Lung (tissue), 11 donors: ENCODE measurements at regions not wholly inside any gene's neighbourhood (a gene's known extent, or its start where the extent isn't known, plus 50 kb on each side); places are given as distances from the start of the nearest gene placed in this dataset.

ENCODE experiments used
- ATAC-seq: fragments of 200-7000 bp; cut with Tn5 transposase; one replicate; pipeline ENCODE4 v1.9.1; 2020; ENCODE audit warnings: moderate number of reproducible peaks; ENCODE audit not compliant: insufficient read depth, low FRiP score
- DNase-seq, 3 donors: peaks; one replicate each; pipeline ENCODE4 v3.0.0-alpha.2; 2013 to 2017
- H3K27ac ChIP-seq, 2 donors: one replicate each; pipeline ENCODE4 v1.5.1; 2013; ENCODE audit warnings: mild to moderate bottlenecking in 2 of 2, moderate library complexity in 2 of 2, control low read depth in 1 of 2, inconsistent platforms in 1 of 2, low read depth in 1 of 2, low read length in 1 of 2
- H3K27me3 ChIP-seq, 3 donors: one replicate each; pipeline ENCODE4 v1.5.1; 2013; ENCODE audit warnings: low read length in 2 of 3; ENCODE audit not compliant: control insufficient read depth in 3 of 3, insufficient read depth in 3 of 3
- H3K36me3 ChIP-seq, 4 donors: one replicate each; pipeline ENCODE4 v1.5.1; 2013; ENCODE audit warnings: low read length in 4 of 4, mild to moderate bottlenecking in 1 of 4, moderate library complexity in 1 of 4; ENCODE audit not compliant: control insufficient read depth in 4 of 4, insufficient read depth in 4 of 4
- H3K4me1 ChIP-seq, 5 donors: one replicate each; pipeline ENCODE4 v1.5.1; 2013; ENCODE audit warnings: low read length in 5 of 5, mild to moderate bottlenecking in 2 of 5, moderate library complexity in 1 of 5; ENCODE audit not compliant: control insufficient read depth in 5 of 5, insufficient read depth in 5 of 5
- H3K4me3 ChIP-seq: one replicate; pipeline ENCODE4 v1.5.1; 2013; ENCODE audit warnings: mild to moderate bottlenecking, control low read depth, moderate library complexity
- H3K9ac ChIP-seq, 2 donors: one replicate each; pipeline ENCODE4 v1.5.1; 2013; ENCODE audit warnings: low read length in 2 of 2, control low read depth in 1 of 2; ENCODE audit not compliant: insufficient read depth in 1 of 2
- H3K9me3 ChIP-seq, 4 donors: one replicate each; pipeline ENCODE4 v1.5.1; 2013; ENCODE audit warnings: low read length in 3 of 4, mild to moderate bottlenecking in 1 of 4, moderate library complexity in 1 of 4; ENCODE audit not compliant: control insufficient read depth in 4 of 4, insufficient read depth in 3 of 4
- CTCF ChIP-seq: IDR thresholded peaks from 2 replicates; pipeline ENCODE4 v1.5.1; 2012; ENCODE audit warnings: mild to moderate bottlenecking; ENCODE audit errors: control extremely low read depth, extremely low read depth
- WGBS, 2 donors: extraction: QIAGEN DNeasy Blood & Tissue Kit; methylation state at CpG; one replicate each; pipeline ENCODE4 v1.1.7; 2013; 5-methylcytosine and 5-hydroxymethylcytosine counted together
- donor health status: control.
- donor health status: control.
- donor health status: Bipolar disorder and iron deficiency.
- donor health status: healthy.
- donor health status: DM: yes; HTN: yes; CAD: no.

DNA sequence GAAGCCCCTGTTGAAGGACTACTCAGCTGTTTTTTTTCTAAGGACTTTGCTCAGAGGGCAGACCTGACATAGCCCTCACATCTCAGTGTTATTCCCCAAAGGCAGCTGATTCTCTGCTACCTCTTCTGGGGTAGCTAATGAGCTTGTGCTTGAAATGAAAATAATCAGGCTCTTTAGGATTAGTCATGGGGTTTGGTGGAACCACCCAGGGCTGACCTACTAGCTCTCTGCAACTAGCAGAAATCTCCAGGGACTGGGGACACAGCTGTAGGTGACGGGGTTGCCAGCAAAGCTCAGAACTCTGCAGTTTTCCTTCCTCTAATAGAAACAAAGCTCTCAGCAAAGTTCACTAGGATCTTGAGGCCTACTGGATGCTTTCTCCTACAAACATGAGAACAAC lies 106.4 kb upstream of the BCL9 start:
- Histone ChIP-seq H3K9me3 (no peaks in the 10 kb centered on the region), H3K27ac (no peak overlapping the region), H3K4me3 (no peak overlapping the region), H3K36me3 (no peaks in the 10 kb centered on the region), H3K27me3 (no peaks in the 10 kb centered on the region), H3K4me1 (no peaks in the 10 kb centered on the region), H3K9ac (no peak overlapping the region)
- 92 to 95% methylated on average over 1 of the region's 1 CpG for WGBS, 2 donors
- no peak for TF ChIP-seq CTCF
- ATAC-seq (no peak), DNase-seq (no peak)

- ATAC-seq (no peak), DNase-seq (no peak)
- H3K27me3 ChIP-seq: no peaks in the 10 kb centered on the region
- no peak overlapping the region for H3K4me3 ChIP-seq
- no peak overlapping the region for H3K27ac ChIP-seq
- H3K9ac ChIP-seq: no peak overlapping the region
- H3K9me3 ChIP-seq: peaks cover 0 to 13% (median 1%) of the 10 kb centered on the region in 4 donors
- 98 to 100% methylated on average over 1 of the region's 1 CpG for WGBS, 2 donors
- H3K36me3 ChIP-seq: no peaks in the 10 kb centered on the region
- no peaks in the 10 kb centered on the region for H3K4me1 ChIP-seq
- TF ChIP-seq CTCF: no peak
Observed at GRCh38 chr1:147444381-147444780, 96.9 kb upstream of the BCL9 start.

- H3K4me3 ChIP-seq: no peak overlapping the region
- no peaks in the 10 kb centered on the region for H3K4me1 ChIP-seq
- H3K27ac ChIP-seq: no peak overlapping the region
- ATAC-seq (no peak), DNase-seq (no peak)
- peaks cover 0 to 9% (median 0%) of the 10 kb centered on the region in 4 donors for H3K9me3 ChIP-seq
- H3K27me3 ChIP-seq: no peaks in the 10 kb centered on the region
- no peak overlapping the region for H3K9ac ChIP-seq
- H3K36me3 ChIP-seq: no peaks in the 10 kb centered on the region
- no peak for TF ChIP-seq CTCF
- 84 to 87% methylated on average over 1 of the region's 1 CpG for WGBS, 2 donors
Observed at GRCh38 chr1:147451628-147452027, 89.7 kb upstream of the BCL9 start.

- Histone ChIP-seq H3K4me1 (no peaks in the 10 kb centered on the region), H3K4me3 (no peak overlapping the region), H3K9me3 (peaks cover 0 to 5% (median 0%) of the 10 kb centered on the region in 4 donors), H3K9ac (no peak overlapping the region), H3K36me3 (no peaks in the 10 kb centered on the region), H3K27me3 (no peaks in the 10 kb centered on the region), H3K27ac (no peak overlapping the region)
- ATAC-seq (no peak), DNase-seq (no peak)
- WGBS, 2 donors: 61 to 80% methylated on average over 3 of the region's 3 CpGs
- no peak for TF ChIP-seq CTCF
Observed at GRCh38 chr1:147452809-147453208, 88.5 kb upstream of the BCL9 start.
